ENCODE measurements at regions not wholly inside any gene's neighbourhood (a gene's known extent, or its start where the extent isn't known, plus 50 kb on each side); places are given as distances from the start of the nearest gene placed in this dataset.

DNA sequence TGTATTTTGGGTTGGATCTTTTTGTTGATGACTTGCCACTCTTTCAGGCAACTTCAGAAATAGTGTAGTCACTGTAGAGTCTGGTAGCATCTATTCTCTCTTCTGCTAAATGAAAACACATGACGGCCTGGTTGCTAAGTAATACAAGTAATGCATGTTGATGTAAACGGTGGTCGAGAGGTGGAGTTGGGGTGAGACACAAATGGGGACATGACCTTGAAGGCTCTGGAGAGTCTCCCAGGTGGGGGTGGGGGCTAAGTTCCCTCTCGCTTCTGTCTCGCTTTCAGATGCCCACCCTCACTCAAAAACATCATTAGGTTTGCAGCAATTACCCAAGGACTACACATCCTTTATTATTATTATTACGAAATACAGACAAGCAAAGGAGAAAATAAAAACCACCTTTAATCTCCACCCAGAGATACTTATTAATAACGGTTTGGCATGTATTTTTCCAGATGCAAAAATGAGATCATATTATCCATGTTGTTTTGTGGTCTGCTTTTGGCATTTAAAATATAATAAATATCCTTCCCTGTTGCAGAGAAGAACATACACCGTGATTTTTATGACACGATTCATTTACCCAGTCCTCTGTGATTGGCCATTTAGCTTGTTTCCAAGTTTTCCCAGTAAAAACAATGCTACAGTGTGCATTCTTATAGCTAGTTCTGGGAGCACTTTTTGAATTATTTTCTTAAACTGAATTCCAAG, 138.1 kb downstream of the MIS18A start:
- ChIA-PET SMC1A (ENCODE audit: uncharacterized antibody, unreplicated experiment) (no interaction called here), RAD21 (ENCODE audit: unreplicated experiment) (no interaction called here), POLR2A (no interaction called here), CTCF (no interaction called here)
- no peak overlapping the region for H3K4me3 ChIP-seq
- no peak overlapping the region for H2AFZ ChIP-seq (ENCODE audit: control insufficient read depth, low read depth, low read length)
- DNase-seq (ENCODE audit: low read depth, low spot score) (no peak), FAIRE-seq (no peak), ATAC-seq (no peak)
- no peaks in the 10 kb centered on the region for H4K20me1 ChIP-seq (ENCODE audit: control insufficient read depth, insufficient read depth)
- TF ChIP-seq, protein P1, sequence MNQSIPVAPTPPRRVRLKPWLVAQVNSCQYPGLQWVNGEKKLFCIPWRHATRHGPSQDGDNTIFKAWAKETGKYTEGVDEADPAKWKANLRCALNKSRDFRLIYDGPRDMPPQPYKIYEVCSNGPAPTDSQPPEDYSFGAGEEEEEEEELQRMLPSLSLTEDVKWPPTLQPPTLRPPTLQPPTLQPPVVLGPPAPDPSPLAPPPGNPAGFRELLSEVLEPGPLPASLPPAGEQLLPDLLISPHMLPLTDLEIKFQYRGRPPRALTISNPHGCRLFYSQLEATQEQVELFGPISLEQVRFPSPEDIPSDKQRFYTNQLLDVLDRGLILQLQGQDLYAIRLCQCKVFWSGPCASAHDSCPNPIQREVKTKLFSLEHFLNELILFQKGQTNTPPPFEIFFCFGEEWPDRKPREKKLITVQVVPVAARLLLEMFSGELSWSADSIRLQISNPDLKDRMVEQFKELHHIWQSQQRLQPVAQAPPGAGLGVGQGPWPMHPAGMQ (IDR thresholded peaks at IDR 0.05; ENCODE audit: borderline replicate concordance): no peak
- TF ChIP-seq RAD21 (IDR thresholded peaks at IDR 0.05; ENCODE audit: insufficient read depth, low read depth, low read length): no peak
- no peak for TF ChIP-seq TBL1XR1 (IDR thresholded peaks at IDR 0.05; ENCODE audit: low read depth, low read length)
- TF ChIP-seq STAT3 (IDR thresholded peaks at IDR 0.05; ENCODE audit: low read depth, low read length): no peak
- no peak for TF ChIP-seq SMC3 (IDR thresholded peaks at IDR 0.05; ENCODE audit: borderline replicate concordance, low read length)
- no peak for TF ChIP-seq SMAD5 (IDR thresholded peaks at IDR 0.05; ENCODE audit: low read depth)
- TF ChIP-seq MYC (IDR thresholded peaks at IDR 0.05; ENCODE audit: insufficient read depth, insufficient read length, insufficient replicate concordance, low read length, severe bottlenecking): no peak
- intact Hi-C loops (cut with micrococcal nuclease; ENCODE audit: unreplicated experiment) (no loop called here), in situ Hi-C loops (cut with MboI) (no loop called here)
- no peak overlapping the region for H3K9ac ChIP-seq (ENCODE audit: control insufficient read depth, insufficient read depth, low read length)
- WGBS (ENCODE audit: insufficient coverage, insufficient replicate concordance, low lambda C conversion rate, missing lambda C conversion rate): 40% methylated on average over 9 of the region's 9 CpGs
- H3K9me3 ChIP-seq (replicated peaks; ENCODE audit: control insufficient read depth, insufficient read depth, low read length): peaks cover 1% of the 10 kb centered on the region; the same call in 2 of the 3 replicates
- H3K79me2 ChIP-seq (ENCODE audit: control insufficient read depth, insufficient read depth, low read length): no peaks in the 10 kb centered on the region
- no peak overlapping the region for H3K4me2 ChIP-seq (ENCODE audit: control insufficient read depth, insufficient read depth)
- H3K27ac ChIP-seq (ENCODE audit: control insufficient read depth, insufficient read depth): no peak overlapping the region
- H3K4me1 ChIP-seq (ENCODE audit: control insufficient read depth, insufficient read depth, low read length): peaks cover 14% of the 10 kb centered on the region
- no peaks in the 10 kb centered on the region for H3K36me3 ChIP-seq (ENCODE audit: control insufficient read depth in 2 of 2, insufficient read depth in 2 of 2, low read length in 1 of 2)
- no peaks in the 10 kb centered on the region for H3K27me3 ChIP-seq (replicated peaks in 1 of 2; ENCODE audit: control insufficient read depth in 2 of 2, insufficient read depth in 2 of 2, low read length in 1 of 2)
- BruUV-seq (replicated peaks): no TSS peak
